GM18907 (cell line): ENCODE measurements at regions not wholly inside any gene's neighbourhood (a gene's known extent, or its start where the extent isn't known, plus 50 kb on each side); places are given as distances from the start of the nearest gene placed in this dataset.
"Not testable (repeated sequence)": the region's sequence is repeated elsewhere in the genome, so short reads cannot be mapped to it uniquely, and the experiment has no call there.

Source experiments
- ATAC-seq: cut with Tn5 transposase; IDR thresholded peaks from one replicate; pipeline ENCODE4 v1.9.1; 2021; ENCODE audit warnings: mild to moderate bottlenecking, moderate library complexity; ENCODE audit not compliant: unreplicated experiment

DNA sequence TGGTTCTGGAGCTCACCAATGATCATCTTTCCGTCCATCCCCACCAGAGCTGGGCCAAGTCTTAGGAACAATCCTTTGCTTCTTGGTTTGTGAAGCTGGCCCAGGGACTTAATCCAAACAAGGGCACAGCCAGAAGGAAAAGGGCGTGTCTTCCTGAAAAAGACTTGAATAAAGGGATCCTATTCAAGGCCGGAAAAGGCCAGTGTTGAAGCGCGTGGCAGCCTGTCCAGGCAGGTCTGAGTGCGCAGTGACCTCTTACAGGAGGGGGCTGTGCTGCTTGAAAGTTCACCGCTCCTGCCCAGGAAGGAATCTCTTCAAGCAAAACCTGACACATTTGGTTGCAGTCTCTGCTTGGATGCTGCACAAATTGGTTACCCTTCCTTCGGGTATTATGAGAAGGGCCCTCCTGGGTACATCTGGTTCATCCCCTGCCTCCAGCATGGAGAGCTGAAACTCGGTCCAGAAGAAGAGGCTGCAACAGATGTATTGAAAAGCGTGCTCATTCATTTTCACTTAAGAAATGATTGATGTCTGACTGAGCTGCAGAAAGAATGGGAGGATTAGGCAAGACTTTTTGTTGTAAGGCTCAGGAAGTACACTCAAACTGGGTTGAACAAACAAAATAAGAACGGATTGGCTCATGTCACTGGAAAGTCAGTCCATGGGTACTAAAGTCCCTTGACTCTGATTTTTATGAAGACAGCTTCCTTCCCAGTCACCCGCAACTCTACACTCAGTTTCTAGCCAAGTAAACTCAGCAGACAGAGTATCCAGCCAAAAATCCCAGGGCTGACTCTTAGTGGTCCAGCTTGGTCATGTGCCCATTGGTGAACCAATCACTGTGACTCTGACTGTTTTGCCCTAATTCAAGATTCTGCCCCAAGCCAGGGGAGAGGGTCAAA lies 136.3 kb downstream of the TFAP2C start:
- no peak for ATAC-seq

GRCh38 chr20:56766528-56766927 lies 137.4 kb downstream of the TFAP2C start:
- no peak for ATAC-seq

DNA sequence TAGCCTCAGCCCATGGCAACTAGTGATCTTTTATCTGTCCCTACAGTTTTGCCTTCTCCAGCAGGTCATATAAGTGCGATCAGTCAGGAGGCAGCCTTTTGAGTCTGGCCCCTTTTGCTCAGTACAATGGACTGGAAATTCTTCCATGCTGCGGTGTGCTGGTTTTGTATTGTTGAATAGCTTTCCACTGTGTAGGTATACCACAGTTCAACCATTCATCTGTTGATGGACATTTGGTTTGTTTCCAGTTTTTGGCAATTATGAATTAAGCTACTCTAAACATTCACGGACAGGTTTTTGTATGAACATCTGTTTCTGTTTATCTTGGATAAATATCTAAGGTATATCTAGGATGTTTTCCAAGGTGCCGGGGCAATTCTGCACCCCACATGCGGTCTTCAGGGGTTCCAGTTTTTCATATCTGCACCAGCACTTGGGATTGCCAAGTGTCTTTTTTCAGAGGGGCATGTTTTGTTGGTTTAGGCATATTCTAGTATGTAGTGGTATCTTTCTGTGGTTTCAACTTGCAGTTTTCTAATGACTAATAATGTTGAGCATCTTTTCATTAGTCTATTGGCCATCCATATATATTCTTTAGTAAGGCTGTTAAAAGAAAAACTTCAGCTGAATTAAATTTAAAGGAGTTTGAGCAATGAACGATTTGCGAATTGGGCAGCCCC lies 141.0 kb downstream of the TFAP2C start:
- no peak for ATAC-seq

DNA sequence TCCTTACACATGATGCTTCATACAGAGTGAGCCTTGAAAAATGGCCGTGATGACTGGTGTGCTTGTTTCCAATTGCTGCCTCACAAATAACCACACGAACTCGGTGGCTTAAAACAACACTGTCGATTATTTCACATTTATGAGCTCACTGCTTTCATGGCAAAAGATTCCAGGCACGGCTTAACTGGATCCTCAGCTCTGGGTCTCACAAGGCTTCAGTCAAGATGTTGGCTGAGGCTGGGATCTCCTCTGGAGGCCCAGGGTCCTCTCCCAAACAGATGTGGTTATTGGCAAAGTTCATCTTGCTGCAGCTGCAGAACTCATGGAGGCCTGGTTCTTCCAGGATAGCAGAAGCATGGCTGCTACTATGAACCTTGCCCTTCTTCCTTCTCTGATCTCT lies 144.6 kb downstream of the TFAP2C start:
- no peak for ATAC-seq

- ATAC-seq, result no peak
These were observed 145.8 kb downstream of the TFAP2C start for GRCh38 chr20:56774873-56775272.

- no peak for ATAC-seq
These were observed 147.2 kb downstream of the TFAP2C start for GRCh38 chr20:56776345-56776744.

- no peak for ATAC-seq
These were observed 149.7 kb downstream of the TFAP2C start for GRCh38 chr20:56778765-56779195.

GRCh38 chr20:56779452-56780143 lies 150.5 kb downstream of the TFAP2C start:
- ATAC-seq, result no peak

DNA sequence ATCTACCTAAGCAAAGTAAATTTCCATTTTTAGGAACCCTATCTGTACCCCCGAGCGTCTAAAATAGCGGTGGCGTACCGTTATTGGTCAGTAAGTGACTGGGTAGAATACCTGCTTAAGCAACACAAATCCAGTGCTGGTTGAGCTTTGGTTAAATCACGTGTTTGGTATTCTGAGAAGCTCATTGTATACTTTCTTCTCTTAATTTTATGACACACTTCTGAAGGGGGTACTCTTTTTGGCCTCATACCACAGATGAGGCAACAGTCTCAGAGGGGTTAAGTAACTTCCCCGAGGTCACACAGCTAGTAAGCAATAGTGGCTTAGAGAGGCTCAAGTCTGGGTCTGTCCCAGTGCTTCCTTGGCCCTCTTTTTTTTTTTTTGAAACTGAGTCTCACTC lies 151.2 kb downstream of the TFAP2C start:
- no peak for ATAC-seq

GRCh38 chr20:56781108-56781739 lies 152.1 kb downstream of the TFAP2C start:
- no peak for ATAC-seq

- not testable (repeated sequence) for ATAC-seq
These were observed 153.0 kb downstream of the TFAP2C start for GRCh38 chr20:56781987-56782560.

GRCh38 chr20:56782814-56783213 lies 153.7 kb downstream of the TFAP2C start:
- not testable (repeated sequence) for ATAC-seq

- no peak for ATAC-seq
These were observed 154.7 kb downstream of the TFAP2C start for GRCh38 chr20:56783826-56784225.

DNA sequence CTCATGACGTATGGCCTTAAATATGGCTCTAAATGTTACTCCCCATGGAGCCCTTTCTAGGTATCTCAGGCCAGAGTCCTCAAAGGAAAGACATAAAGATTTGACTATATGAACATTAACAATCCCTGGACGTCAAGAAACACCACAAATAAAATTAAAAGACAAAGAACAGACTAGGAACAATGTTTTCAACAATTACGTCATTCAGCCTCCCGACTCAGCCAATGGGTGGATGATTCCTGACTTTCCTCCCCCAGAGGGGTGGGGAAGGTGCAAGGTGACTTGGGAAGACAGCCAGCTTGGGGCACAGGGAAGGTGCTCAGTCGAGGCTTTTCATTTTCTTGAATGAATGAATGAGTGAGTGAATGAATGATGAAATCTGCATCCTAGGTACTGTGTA lies 157.4 kb downstream of the TFAP2C start:
- ATAC-seq, result no peak

DNA sequence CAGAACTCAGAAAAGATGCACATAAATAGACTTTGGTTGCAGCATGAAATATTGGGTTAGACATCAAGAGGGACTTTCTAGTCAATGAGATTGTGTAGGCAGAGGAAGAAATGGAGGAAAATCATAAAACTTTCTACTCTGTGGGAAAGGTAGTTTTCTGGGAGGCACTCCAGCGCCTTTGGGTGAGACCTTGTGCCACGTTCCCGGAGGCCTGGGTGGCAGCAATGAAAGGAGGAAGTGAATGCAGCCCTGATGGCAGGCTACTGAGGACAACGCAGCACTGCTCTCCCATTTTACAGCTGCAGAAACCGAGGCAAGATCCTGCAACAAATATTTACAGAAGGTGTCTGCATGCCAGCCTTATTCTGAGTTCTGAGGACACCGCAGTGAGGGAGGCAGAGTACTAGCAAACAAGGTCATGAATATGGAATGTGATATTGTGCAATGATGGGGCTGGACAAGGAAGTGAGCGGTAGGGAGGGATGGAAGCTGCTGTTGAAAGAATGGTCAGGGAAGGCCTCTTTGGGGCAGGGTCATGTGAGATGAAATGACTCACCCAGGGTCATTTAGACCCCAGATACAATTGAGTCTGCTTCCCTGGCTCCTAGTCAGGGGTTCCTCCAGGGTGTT lies 159.1 kb downstream of the TFAP2C start:
- no peak for ATAC-seq

- no peak for ATAC-seq
These were observed 159.8 kb downstream of the TFAP2C start for GRCh38 chr20:56788671-56789610.

GRCh38 chr20:56793916-56794315 lies 164.8 kb downstream of the TFAP2C start:
- no peak for ATAC-seq

GRCh38 chr20:56795492-56795891 lies 166.4 kb downstream of the TFAP2C start:
- ATAC-seq, result no peak

GRCh38 chr20:56796345-56796744 lies 167.2 kb downstream of the TFAP2C start:
- ATAC-seq, result no peak
